PC-9 (cell line): ENCODE measurements at regions not wholly inside any gene's neighbourhood (a gene's known extent, or its start where the extent isn't known, plus 50 kb on each side); places are given as distances from the start of the nearest gene placed in this dataset.
"Not testable (repeated sequence)": the region's sequence is repeated elsewhere in the genome, so short reads cannot be mapped to it uniquely, and the experiment has no call there.

ENCODE experiments used
- CTCF ChIP-seq: fragments of 200-600 bp; sonication (generic); conservative IDR thresholded peaks from 2 replicates; pipeline ENCODE4 v1.6.1; 2017; ENCODE audit warnings: mixed run types, antibody characterized with exemption, mild to moderate bottlenecking, moderate library complexity
- EZH2 ChIP-seq: fragments of 200-600 bp; sonication (generic); IDR thresholded peaks from 2 replicates; pipeline ENCODE4 v1.8.0; 2017; ENCODE audit warnings: antibody characterized with exemption, low read depth

GRCh38 chr10:6784429-6784828, 204.4 kb upstream of the PRKCQ start:
- not testable (repeated sequence) for TF ChIP-seq CTCF, EZH2
